AG04450 (cell line): ENCODE measurements at regions not wholly inside any gene's neighbourhood (a gene's known extent, or its start where the extent isn't known, plus 50 kb on each side); places are given as distances from the start of the nearest gene placed in this dataset.

Experiments
- CTCF ChIA-PET: fragments of 300-600, 350-600 bp; formaldehyde crosslinking; extraction: SDS; loops from one replicate; lab custom pipeline; 2022; ENCODE audit warnings: antibody characterized with exemption, inconsistent platforms; lab: Charles Lee
- POLR2A ChIA-PET: fragments of 350-600 bp; formaldehyde crosslinking; extraction: SDS; loops from one replicate; lab custom pipeline; 2021; ENCODE audit warnings: antibody characterized with exemption, inconsistent platforms; lab: Yijun Ruan, JAX
- DNase-seq: peaks from one replicate; pipeline ENCODE4 v3.0.0-alpha.2; 2011; ENCODE audit warnings: low read depth, low spot score
- H3K27ac ChIP-seq: one replicate; pipeline ENCODE4 v1.5.1; 2012; ENCODE audit warnings: low read depth, low read length, control low read depth
- H3K27me3 ChIP-seq: one replicate; pipeline ENCODE4 v1.6.0; 2012; ENCODE audit warnings: low read length; ENCODE audit not compliant: control insufficient read depth, insufficient read depth
- H3K4me3 ChIP-seq: 2 replicates; pipeline ENCODE4 v1.5.1; 2011; ENCODE audit warnings: mild to moderate bottlenecking, low read depth, low read length, control low read depth
- H3K9me3 ChIP-seq: 2 replicates; pipeline ENCODE4 v1.5.1; 2012; ENCODE audit warnings: low read length; ENCODE audit not compliant: control insufficient read depth, insufficient read depth
- TF ChIP-seq, protein P1 (sequence below): IDR thresholded peaks from 2 replicates; pipeline ENCODE4 v1.5.1; 2011; ENCODE audit warnings: low read depth, low read length, control low read depth, inconsistent platforms

DNA sequence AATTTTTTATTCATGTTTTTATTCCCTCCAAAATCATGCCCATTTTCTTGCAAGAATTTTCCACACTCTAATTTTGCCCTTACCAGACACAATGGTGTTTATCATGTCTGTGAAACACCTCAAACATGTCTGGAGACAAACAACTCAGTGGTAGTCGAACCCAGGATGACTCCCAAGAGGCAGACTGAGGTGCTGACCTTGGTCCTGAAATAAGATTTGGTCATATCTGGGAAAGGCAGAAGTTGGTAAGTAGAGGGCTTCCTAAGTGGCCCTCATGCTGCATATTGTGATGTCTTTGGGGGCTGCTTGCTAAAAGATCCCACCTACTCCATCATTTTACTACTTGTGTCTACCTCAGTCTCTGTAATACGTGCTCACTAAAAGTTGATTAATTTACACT, 369.4 kb upstream of the ISX start:
- TF ChIP-seq, protein P1, sequence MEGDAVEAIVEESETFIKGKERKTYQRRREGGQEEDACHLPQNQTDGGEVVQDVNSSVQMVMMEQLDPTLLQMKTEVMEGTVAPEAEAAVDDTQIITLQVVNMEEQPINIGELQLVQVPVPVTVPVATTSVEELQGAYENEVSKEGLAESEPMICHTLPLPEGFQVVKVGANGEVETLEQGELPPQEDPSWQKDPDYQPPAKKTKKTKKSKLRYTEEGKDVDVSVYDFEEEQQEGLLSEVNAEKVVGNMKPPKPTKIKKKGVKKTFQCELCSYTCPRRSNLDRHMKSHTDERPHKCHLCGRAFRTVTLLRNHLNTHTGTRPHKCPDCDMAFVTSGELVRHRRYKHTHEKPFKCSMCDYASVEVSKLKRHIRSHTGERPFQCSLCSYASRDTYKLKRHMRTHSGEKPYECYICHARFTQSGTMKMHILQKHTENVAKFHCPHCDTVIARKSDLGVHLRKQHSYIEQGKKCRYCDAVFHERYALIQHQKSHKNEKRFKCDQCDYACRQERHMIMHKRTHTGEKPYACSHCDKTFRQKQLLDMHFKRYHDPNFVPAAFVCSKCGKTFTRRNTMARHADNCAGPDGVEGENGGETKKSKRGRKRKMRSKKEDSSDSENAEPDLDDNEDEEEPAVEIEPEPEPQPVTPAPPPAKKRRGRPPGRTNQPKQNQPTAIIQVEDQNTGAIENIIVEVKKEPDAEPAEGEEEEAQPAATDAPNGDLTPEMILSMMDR = no peak
- CTCF ChIA-PET = no interaction called here
- Histone ChIP-seq H3K9me3 (peaks cover 37% of the 10 kb centered on the region; the same call in 1 of the 2 replicates), H3K4me3 (no peak overlapping the region), H3K27me3 (no peaks in the 10 kb centered on the region), H3K27ac (no peak overlapping the region)
- POLR2A ChIA-PET = no interaction called here
- no peak for DNase-seq

DNA sequence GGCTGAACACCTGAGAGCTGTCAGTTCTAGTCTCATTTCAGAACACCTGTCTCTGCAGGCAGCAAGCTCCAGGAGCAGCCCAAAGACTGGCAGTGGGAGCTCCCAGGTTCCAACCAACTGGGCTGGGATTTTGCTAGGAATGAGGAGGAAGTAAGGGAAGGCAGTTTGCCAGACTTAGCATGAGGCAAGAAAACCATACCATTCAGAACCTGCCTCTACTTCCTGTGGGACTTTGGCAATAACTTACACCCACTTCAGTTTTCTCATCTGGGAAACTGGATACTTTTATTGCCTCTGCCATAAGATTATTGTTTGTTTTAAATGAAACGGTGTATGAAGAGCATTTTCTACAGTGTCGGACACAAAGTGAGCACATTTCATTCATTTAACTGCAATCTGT, 363.7 kb upstream of the ISX start:
- H3K4me3 ChIP-seq = no peak overlapping the region
- TF ChIP-seq, protein P1 = no peak
- DNase-seq = no peak
- ChIA-PET CTCF (no interaction called here), POLR2A (no interaction called here)
- peaks cover 54% of the 10 kb centered on the region for H3K9me3 ChIP-seq
- no peak overlapping the region for H3K27ac ChIP-seq
- no peaks in the 10 kb centered on the region for H3K27me3 ChIP-seq

DNA sequence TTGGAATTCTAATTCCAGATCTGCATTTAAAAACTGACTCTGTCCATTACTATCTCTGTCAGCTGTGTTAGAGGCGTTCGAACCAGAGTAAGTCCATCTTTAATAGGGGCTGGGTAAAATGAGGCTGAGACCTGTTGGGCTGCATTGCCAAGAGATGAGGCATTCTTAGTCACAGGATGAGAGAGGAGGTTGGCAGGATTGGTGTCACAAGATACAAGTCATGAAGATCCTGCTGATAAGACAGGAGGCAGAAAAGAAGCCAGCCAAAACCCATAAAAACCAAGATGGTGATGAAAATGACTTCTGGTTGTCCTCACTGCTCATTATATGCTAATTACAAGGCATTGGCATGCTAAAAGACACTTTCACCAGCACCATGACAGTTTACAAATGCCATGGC, 356.3 kb upstream of the ISX start:
- CTCF ChIA-PET = no interaction called here
- DNase-seq = no peak
- TF ChIP-seq, protein P1 = no peak
- Histone ChIP-seq H3K27me3 (no peaks in the 10 kb centered on the region), H3K4me3 (no peak overlapping the region), H3K9me3 (peaks cover 32% of the 10 kb centered on the region), H3K27ac (no peak overlapping the region)
- POLR2A ChIA-PET = no interaction called here

DNA sequence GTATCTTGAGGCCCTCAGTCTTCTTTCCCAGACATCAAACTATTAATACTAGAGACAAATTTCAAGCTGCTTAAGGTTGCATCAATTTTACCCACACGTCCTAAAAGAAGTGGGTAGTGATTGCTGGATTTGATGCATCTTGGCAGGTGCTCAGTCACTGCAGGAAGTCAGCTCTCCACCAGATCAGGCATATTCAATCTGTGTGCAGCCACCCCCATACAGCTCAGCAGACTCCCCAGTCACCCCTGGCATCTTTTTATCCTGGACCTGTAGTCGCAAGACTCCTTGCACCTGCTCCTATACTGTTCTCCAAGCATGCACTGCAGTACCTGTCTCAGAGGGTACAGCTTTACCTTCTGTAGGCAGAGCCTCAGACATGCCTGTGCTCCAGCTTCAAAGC, 343.1 kb upstream of the ISX start:
- no peak overlapping the region for H3K27ac ChIP-seq
- ChIA-PET CTCF (no interaction called here), POLR2A (no interaction called here)
- TF ChIP-seq, protein P1 = no peak
- H3K27me3 ChIP-seq = no peaks in the 10 kb centered on the region
- peaks cover 14% of the 10 kb centered on the region for H3K9me3 ChIP-seq
- no peak for DNase-seq
- H3K4me3 ChIP-seq = no peak overlapping the region

DNA sequence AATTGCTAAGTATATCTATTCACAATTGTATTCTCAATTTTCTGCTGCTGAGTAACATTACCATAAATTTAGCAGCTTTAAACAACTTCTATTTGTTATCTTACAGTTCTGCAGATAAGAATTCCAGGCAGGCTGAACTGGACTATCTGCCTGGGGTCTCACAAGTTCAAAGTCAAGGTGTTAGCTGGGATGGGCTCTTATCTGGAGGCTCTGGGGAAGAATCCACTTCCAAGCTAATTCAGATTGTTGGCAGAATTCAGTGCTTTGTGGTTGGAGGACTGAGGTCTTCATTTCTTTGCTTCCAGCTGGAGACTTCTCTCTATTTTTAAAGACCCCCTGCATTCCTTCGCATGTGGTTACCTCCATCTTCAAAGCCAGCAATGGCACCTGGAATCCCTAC, 329.9 kb upstream of the ISX start:
- no peak overlapping the region for H3K27ac ChIP-seq
- peaks cover 16% of the 10 kb centered on the region; the same call in 1 of the 2 replicates for H3K9me3 ChIP-seq
- no peak for DNase-seq
- CTCF ChIA-PET = no interaction called here
- TF ChIP-seq, protein P1 = no peak
- POLR2A ChIA-PET = no interaction called here
- no peaks in the 10 kb centered on the region for H3K27me3 ChIP-seq
- no peak overlapping the region for H3K4me3 ChIP-seq
